Activated CD4-positive, alpha-beta T cell treated with anti-CD3 and anti-CD28 coated beads, Interleukin-2, amount 50 U/mL, for 48 hours (primary cell): ENCODE measurements at regions not wholly inside any gene's neighbourhood (a gene's known extent, or its start where the extent isn't known, plus 50 kb on each side); places are given as distances from the start of the nearest gene placed in this dataset.
"Not testable (repeated sequence)": the region's sequence is repeated elsewhere in the genome, so short reads cannot be mapped to it uniquely, and the experiment has no call there.

Experiments used
- DNase-seq, 2 experiments: peaks; one replicate each; pipeline ENCODE4 v3.0.0-alpha.2; 2020

- DNase-seq, result no peak
Measured at GRCh38 chr21:28580585-28580984, 412.1 kb downstream of the LTN1 start.

DNA sequence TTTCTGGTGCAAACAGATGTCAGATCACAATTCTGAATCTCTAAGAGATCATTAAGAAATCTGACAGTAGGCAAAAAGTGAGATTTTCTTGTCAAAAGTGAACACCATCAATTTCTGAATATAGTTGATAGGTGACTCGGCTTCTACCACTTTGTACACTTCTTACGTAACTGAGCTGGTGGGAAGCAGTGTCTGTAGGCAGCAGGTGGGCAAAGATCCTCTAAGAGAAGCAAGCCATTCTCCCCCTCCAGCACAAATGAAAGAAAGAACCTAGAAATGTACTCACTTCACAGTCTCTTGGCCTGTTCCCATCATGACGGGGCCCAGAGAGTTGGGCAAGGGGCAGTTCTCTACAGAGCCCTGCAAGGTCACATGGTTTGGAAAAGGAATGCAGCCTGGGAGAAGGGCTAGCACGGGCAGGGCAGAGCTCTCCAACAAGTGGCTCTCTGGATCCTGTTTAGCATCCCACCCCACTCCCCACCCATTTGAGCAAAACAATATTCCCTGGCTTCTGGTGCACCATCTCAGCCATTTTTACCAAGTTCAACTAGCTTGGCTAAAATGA lies 412.6 kb downstream of the LTN1 start:
- no peak for DNase-seq

DNA sequence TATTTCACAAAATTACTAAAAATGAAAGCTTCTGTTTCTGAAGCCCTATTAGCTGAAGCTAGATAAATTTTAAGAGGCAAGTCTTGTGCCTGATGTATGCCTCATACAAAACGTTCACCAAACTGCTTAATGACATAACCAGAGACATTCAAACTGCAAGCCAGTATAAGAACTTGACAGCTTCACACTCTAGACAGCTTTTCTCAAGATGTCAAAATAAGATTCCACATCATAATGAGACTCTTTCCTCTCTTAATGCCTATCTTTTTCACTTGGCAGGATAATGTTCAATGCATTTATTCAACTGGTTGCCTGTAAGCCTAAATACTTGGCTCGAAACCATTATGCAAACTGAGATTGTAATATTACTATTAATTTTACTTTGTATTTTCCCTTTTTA lies 424.0 kb downstream of the LTN1 start:
- no peak for DNase-seq

DNA sequence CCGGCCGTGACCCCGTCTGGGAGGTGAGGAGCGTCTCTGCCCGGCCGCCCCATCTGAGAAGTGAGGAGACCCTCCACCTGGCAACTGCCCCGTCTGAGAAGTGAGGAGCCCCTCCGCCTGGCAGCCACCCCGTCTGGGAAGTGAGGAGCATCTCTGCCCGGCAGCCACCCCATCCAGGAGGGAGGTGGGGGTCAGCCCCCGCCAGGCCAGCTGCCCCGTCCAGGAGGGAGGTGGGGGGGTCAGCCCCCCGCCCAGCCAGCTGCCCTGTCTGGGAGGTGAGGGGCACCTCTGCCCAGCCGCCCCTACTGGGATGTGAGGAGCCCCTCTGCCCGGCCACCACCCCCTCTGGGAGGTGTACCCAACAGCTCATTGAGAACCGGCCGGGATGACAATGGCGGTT lies 428.7 kb downstream of the LTN1 start:
- DNase-seq, result not testable (repeated sequence)

GRCh38 chr21:28561772-28562171 lies 430.9 kb downstream of the LTN1 start:
- no peak for DNase-seq

DNA sequence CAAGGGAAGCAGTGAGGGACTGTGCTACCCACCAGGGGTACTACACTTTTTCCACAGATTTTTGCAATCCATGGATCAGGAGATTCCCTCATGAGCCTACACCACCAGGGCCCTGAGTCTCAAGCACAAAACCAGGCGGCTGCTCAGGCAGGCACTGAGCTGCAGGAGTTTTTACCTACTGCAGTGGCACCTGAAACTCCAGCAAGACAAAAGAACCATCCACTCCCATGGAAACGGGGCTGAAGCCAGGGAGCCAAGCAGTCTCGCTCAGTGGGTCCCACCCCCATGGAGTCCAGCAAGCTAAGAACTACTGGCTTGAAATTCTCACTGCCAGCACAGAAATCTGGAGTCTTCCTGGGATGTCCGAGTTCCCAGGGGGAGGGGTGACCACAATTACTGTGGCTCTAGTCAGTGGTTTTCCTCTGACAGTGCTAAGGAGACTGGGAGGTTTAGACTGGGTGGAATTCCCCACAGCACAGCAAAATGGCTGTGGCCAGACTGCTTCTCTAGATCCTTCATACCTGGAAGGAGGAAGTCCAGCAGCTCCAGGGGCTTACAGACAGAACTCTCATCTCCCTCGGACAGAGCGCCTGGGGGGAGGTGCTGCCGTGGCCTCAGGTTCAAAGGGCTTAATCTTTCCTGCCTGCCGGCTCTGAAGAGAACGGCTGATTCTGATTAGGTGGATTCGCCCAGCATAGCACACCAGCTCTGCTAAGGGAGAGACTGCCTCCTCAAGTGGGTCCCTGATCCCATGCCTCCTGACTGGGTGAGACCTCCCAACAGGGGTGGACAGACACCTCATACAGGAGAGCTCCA lies 437.8 kb downstream of the LTN1 start:
- no peak for DNase-seq

DNA sequence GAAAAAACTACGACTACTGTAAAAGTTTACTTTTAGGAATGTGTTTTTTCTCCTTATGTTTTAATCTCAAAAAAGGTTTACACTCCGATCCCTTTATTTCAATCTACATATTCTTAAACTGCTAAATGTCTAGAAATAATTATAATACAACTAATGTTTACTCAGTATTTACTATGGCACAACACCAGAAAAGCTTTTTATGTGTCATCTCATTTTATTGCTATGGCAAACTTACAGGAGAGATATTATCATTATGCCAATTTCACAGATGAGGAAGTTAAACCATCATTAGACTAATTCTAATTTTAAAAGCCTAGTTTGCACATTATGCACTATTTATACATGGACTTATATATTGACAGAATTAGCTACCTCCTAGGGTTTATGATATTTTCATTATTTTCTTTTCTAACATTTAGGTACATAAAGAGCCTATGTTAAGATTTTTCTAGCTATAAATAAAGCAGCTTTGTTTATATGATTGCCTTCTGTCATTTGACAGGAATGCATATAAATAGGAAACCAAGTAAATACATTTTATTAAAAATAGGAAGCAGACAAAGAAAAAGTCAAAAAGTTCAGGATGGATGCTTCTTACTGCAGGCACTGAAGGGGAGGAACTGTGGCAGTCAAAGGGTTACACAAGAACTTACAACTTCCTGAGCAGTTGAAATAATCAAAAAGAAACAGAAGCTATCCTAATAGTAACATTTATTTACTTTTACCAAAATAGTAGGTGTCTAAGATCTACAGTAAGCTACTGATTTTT lies 442.4 kb downstream of the LTN1 start:
- no peak for DNase-seq

GRCh38 chr21:28548291-28548690 lies 444.4 kb downstream of the LTN1 start:
- no peak for DNase-seq

- DNase-seq, result no peak
Measured at GRCh38 chr21:28547766-28548165, 444.9 kb downstream of the LTN1 start.

- no peak for DNase-seq
Measured at GRCh38 chr21:28543975-28544374, 448.7 kb downstream of the LTN1 start.

- no peak for DNase-seq
Measured at GRCh38 chr21:28541371-28542112, 451.1 kb downstream of the LTN1 start.

GRCh38 chr21:28540514-28540913 lies 452.2 kb downstream of the LTN1 start:
- DNase-seq, result no peak

DNA sequence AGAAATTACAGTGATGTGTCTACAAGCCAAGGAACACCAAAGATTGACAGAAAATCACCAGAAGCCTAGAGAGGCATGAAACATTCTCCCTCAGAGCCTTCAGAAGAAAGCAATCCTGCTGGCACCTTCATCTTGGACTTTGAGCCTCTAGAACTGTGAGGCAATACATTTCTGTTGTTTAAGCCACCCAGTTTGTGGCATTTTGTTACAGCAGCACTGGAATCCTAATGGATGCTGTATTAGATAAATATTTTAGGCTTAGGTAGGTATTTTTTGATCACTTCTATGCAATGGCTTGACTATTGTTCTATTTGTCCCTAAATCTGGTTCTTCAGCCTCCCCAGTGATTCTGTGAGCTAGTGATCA lies 453.1 kb downstream of the LTN1 start:
- no peak for DNase-seq

GRCh38 chr21:28538987-28539622 lies 453.6 kb downstream of the LTN1 start:
- DNase-seq, result no peak

DNA sequence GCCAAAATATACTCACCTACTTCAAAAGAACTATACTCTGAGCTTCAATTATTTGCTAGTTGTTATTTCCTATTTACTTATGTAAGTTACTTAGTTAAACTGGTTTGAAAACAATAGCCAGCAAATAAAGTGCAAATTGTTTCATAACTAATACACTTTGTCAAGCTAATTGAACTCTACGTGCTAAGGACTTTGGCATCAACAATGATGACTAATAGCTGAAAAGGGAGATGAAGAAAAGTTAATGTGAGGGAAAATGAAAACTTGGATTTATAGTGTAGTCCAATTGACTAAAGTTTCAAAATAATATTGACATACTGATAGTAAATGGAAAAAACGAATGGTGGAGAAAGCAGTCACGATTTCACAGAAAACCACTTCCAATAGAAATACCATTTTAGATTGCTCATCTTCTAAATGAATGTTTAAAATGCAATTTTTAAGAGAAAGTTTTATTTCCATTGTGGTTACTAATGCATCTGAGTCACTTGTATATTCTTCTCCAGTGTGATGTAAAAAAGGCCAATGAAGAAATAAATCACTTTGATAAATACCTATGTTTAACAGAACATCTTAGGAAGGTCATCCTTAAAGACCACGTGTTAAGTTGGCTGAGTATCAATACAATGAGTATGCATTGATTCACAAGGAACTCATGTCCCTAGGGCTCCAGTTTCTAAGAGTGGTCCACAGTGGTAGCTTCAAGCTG lies 455.2 kb downstream of the LTN1 start:
- no peak for DNase-seq

GRCh38 chr21:28532446-28532845 lies 460.2 kb downstream of the LTN1 start:
- DNase-seq, result no peak

DNA sequence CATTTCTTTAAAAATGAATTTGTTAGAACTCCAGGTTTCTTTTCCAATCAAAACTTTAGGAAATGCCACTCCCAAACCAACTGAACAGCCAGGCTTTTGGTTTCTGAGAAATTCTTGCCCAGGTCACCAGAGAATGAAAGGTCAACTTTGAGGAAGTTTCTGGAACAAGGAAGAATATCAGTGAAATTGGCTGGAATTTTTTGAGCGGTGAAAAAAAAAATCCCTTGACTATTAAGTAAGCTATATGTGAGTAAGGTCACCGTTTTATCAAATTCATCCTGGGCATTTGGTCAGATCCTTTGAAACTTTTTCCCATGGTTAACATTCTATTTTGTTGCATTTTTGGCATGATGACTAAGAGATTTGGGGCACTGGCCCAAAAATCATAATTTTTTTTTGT lies 469.3 kb downstream of the LTN1 start:
- no peak for DNase-seq

GRCh38 chr21:28522014-28522799 lies 470.5 kb downstream of the LTN1 start:
- no peak for DNase-seq

- no peak for DNase-seq
Measured at GRCh38 chr21:28518630-28519029, 474.0 kb downstream of the LTN1 start.

DNA sequence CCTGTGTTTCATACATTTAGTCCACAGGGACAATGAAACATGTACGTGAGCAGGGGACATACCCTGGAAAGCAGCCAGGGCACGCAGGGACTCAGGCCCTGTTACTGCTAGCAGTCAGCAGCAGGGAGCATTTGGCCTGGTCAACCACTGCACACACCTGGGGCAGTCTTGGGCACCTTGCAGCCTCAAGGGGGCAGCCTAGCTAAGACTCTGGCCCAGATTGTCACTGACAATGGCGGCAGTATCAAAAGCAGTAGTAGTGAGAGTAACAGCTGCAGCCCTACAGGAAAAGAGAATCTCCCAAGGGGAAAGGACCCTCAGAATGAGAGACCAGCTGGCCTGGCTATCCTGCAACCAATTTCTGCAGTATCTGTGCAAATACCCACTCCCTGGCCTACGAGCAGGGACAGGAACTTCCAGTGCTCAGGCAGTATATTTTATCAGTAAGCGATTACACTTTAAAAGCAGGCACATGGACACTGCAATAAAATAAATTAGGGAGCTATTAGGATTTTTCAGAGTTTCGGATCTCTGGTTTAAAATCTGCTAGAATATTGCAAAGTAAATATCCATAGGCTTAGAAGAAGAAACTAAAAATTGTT lies 475.6 kb downstream of the LTN1 start:
- peak; percentile 65 to 75 for DNase-seq

DNA sequence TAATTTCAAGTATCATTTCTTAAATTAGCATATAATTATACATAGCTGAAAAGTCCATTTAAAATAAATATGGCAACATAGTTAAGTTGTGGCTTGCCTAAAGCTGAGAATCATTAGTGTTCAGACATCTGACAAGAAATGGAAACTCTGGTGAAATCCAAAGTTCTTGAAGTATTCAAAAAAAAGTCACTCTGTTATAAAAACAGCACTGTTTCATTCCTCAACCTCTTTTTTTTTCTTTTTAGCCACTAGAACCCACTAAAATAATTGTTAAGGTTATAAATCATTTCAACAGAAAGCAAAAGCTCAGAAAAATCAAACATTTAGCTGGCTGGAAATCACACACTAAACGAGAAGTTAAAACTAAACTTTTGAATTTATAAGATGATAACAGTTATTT lies 476.7 kb downstream of the LTN1 start:
- DNase-seq, result no peak
